ENCODE measurements at regions not wholly inside any gene's neighbourhood (a gene's known extent, or its start where the extent isn't known, plus 50 kb on each side); places are given as distances from the start of the nearest gene placed in this dataset.

GRCh38 chr6:130771741-130772140 lies 55.5 kb upstream of the SMLR1 start:
- no peaks in the 10 kb centered on the region for H3K4me1 ChIP-seq (ENCODE audit: control insufficient read depth, insufficient read depth, low read length)
- no peak for DNase-seq
- 95% methylated on average over 3 of the region's 3 CpGs; no CpG with 5 or more reads in 1 of the 2 experiments for WGBS, 2 experiments (ENCODE audit: insufficient coverage in 1 of 2, insufficient read length in 1 of 2)
- H3K9me3 ChIP-seq (ENCODE audit: control insufficient read depth, low read length): no peaks in the 10 kb centered on the region
- Mint-ChIP-seq H3K27me3 (ENCODE audit: insufficient read depth) (no peaks in the 10 kb centered on the region), H3K36me3 (ENCODE audit: low read depth) (no peaks in the 10 kb centered on the region), H3K4me3 (no peak overlapping the region), H3K27ac (no peak overlapping the region), H3K4me1 (peaks cover 2% of the 10 kb centered on the region), H3K9me3 (no peaks in the 10 kb centered on the region)
- no peaks in the 10 kb centered on the region for H3K27me3 ChIP-seq (ENCODE audit: control insufficient read depth, insufficient read depth, low read length, poor library complexity, severe bottlenecking)
- H3K36me3 ChIP-seq (ENCODE audit: control insufficient read depth, insufficient read depth, low read length): no peaks in the 10 kb centered on the region
- H3K4me3 ChIP-seq (ENCODE audit: low read length): no peak overlapping the region
- no peak overlapping the region for H3K27ac ChIP-seq (ENCODE audit: low read depth, low read length)
- no peak overlapping the region for H3K9ac ChIP-seq (ENCODE audit: extremely low read depth, low read length, poor library complexity, severe bottlenecking)
- no peak for TF ChIP-seq CTCF (conservative IDR thresholded peaks at IDR 0.05)

GRCh38 chr6:130773860-130774259 lies 53.3 kb upstream of the SMLR1 start:
- DNase-seq: no peak
- no peaks in the 10 kb centered on the region for H3K27me3 ChIP-seq (ENCODE audit: control insufficient read depth, insufficient read depth, low read length, poor library complexity, severe bottlenecking)
- no peak for TF ChIP-seq CTCF (conservative IDR thresholded peaks at IDR 0.05)
- Mint-ChIP-seq H3K27me3 (ENCODE audit: insufficient read depth) (no peaks in the 10 kb centered on the region), H3K9me3 (no peaks in the 10 kb centered on the region), H3K27ac (no peak overlapping the region), H3K4me1 (peaks cover 2% of the 10 kb centered on the region), H3K4me3 (no peak overlapping the region), H3K36me3 (ENCODE audit: low read depth) (no peaks in the 10 kb centered on the region)
- 84 to 100% methylated on average over 1 to 3 of the region's 3 CpGs for WGBS, 2 experiments (ENCODE audit: insufficient coverage in 1 of 2, insufficient read length in 1 of 2)
- H3K4me3 ChIP-seq (ENCODE audit: low read length): no peak overlapping the region
- no peaks in the 10 kb centered on the region for H3K4me1 ChIP-seq (ENCODE audit: control insufficient read depth, insufficient read depth, low read length)
- no peaks in the 10 kb centered on the region for H3K36me3 ChIP-seq (ENCODE audit: control insufficient read depth, insufficient read depth, low read length)
- H3K9ac ChIP-seq (ENCODE audit: extremely low read depth, low read length, poor library complexity, severe bottlenecking): no peak overlapping the region
- H3K27ac ChIP-seq (ENCODE audit: low read depth, low read length): no peak overlapping the region
- H3K9me3 ChIP-seq (ENCODE audit: control insufficient read depth, low read length): no peaks in the 10 kb centered on the region

GRCh38 chr6:130775411-130776012 lies 51.7 kb upstream of the SMLR1 start:
- Histone ChIP-seq H3K36me3 (ENCODE audit: control insufficient read depth, insufficient read depth, low read length) (no peaks in the 10 kb centered on the region), H3K9me3 (ENCODE audit: control insufficient read depth, low read length) (no peaks in the 10 kb centered on the region), H3K4me1 (ENCODE audit: control insufficient read depth, insufficient read depth, low read length) (no peaks in the 10 kb centered on the region), H3K9ac (ENCODE audit: extremely low read depth, low read length, poor library complexity, severe bottlenecking) (no peak overlapping the region), H3K27me3 (ENCODE audit: control insufficient read depth, insufficient read depth, low read length, poor library complexity, severe bottlenecking) (no peaks in the 10 kb centered on the region), H3K27ac (ENCODE audit: low read depth, low read length) (no peak overlapping the region), H3K4me3 (ENCODE audit: low read length) (no peak overlapping the region)
- H3K4me3 Mint-ChIP-seq: no peak overlapping the region
- TF ChIP-seq CTCF (conservative IDR thresholded peaks at IDR 0.05): no peak
- no peaks in the 10 kb centered on the region for H3K9me3 Mint-ChIP-seq
- H3K27me3 Mint-ChIP-seq (ENCODE audit: insufficient read depth): no peaks in the 10 kb centered on the region
- H3K36me3 Mint-ChIP-seq (ENCODE audit: low read depth): no peaks in the 10 kb centered on the region
- no peak for DNase-seq
- H3K27ac Mint-ChIP-seq: no peak overlapping the region
- WGBS, 2 experiments (ENCODE audit: insufficient coverage in 1 of 2, insufficient read length in 1 of 2): 74 to 86% methylated on average over 2 to 3 of the region's 3 CpGs
- peaks cover 4% of the 10 kb centered on the region for H3K4me1 Mint-ChIP-seq
